GM12872 (cell line): ENCODE measurements at regions not wholly inside any gene's neighbourhood (a gene's known extent, or its start where the extent isn't known, plus 50 kb on each side); places are given as distances from the start of the nearest gene placed in this dataset.

Experiments used
- CTCF ChIP-seq: IDR thresholded peaks from 3 replicates; pipeline ENCODE4 v1.5.1; 2011; ENCODE audit warnings: low read depth, mild to moderate bottlenecking, low read length, moderate library complexity; ENCODE audit not compliant: insufficient read depth

GRCh38 chr13:70544706-70545105, 436.5 kb upstream of the KLHL1 start:
- TF ChIP-seq CTCF = no peak

- TF ChIP-seq CTCF = no peak
Observed at GRCh38 chr13:70541451-70541850, 433.2 kb upstream of the KLHL1 start.

GRCh38 chr13:70534466-70534865, 426.2 kb upstream of the KLHL1 start:
- TF ChIP-seq CTCF = no peak

GRCh38 chr13:70529652-70530051, 421.4 kb upstream of the KLHL1 start:
- no peak for TF ChIP-seq CTCF

GRCh38 chr13:70527599-70527998, 419.3 kb upstream of the KLHL1 start:
- TF ChIP-seq CTCF = no peak

GRCh38 chr13:70523622-70524021, 415.4 kb upstream of the KLHL1 start:
- TF ChIP-seq CTCF = no peak

GRCh38 chr13:70520275-70521036, 412.2 kb upstream of the KLHL1 start:
- TF ChIP-seq CTCF = no peak
